22Rv1 (cell line): ENCODE measurements at regions not wholly inside any gene's neighbourhood (a gene's known extent, or its start where the extent isn't known, plus 50 kb on each side); places are given as distances from the start of the nearest gene placed in this dataset.

Source experiments
- ZFX ChIP-seq: fragments of 450-650 bp; IDR thresholded peaks from 2 replicates; pipeline ENCODE4 v1.6.1; 2017; ENCODE audit warnings: antibody characterized with exemption, borderline replicate concordance
- TF ChIP-seq, protein P1 (sequence below): fragments of 450-650 bp; IDR thresholded peaks from 2 replicates; pipeline ENCODE4 v1.5.1; 2017; ENCODE audit warnings: mild to moderate bottlenecking

DNA sequence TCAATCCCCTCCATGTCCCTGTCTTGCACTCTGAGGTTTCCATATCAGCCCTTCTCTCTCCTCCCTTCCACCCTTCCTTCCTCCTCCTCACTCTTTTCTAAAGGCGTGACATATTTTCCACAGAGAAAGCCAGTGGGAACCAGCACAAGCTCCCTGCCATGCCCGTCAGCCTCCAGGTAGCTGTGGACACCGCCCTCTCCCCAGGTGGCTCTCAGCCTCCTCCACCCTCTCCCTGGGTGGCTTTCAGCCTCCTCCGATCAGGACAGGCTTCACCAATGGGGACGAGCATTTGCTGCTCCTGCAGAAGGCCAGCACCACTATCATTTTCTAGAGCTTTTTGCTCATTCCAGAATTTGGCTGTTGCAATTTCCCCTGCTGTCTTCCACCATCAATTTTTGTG, 236.6 kb downstream of the GADD45G start:
- TF ChIP-seq, protein P1, sequence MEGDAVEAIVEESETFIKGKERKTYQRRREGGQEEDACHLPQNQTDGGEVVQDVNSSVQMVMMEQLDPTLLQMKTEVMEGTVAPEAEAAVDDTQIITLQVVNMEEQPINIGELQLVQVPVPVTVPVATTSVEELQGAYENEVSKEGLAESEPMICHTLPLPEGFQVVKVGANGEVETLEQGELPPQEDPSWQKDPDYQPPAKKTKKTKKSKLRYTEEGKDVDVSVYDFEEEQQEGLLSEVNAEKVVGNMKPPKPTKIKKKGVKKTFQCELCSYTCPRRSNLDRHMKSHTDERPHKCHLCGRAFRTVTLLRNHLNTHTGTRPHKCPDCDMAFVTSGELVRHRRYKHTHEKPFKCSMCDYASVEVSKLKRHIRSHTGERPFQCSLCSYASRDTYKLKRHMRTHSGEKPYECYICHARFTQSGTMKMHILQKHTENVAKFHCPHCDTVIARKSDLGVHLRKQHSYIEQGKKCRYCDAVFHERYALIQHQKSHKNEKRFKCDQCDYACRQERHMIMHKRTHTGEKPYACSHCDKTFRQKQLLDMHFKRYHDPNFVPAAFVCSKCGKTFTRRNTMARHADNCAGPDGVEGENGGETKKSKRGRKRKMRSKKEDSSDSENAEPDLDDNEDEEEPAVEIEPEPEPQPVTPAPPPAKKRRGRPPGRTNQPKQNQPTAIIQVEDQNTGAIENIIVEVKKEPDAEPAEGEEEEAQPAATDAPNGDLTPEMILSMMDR: no peak
- TF ChIP-seq ZFX: no peak
